ENCODE measurements at regions not wholly inside any gene's neighbourhood (a gene's known extent, or its start where the extent isn't known, plus 50 kb on each side); places are given as distances from the start of the nearest gene placed in this dataset.
"Not testable (repeated sequence)": the region's sequence is repeated elsewhere in the genome, so short reads cannot be mapped to it uniquely, and the experiment has no call there.

- DNase-seq (ENCODE audit: low spot score) = not testable (repeated sequence)
Measured at GRCh38 chr13:111501596-111502535, 181.4 kb downstream of the TEX29 start.

DNA sequence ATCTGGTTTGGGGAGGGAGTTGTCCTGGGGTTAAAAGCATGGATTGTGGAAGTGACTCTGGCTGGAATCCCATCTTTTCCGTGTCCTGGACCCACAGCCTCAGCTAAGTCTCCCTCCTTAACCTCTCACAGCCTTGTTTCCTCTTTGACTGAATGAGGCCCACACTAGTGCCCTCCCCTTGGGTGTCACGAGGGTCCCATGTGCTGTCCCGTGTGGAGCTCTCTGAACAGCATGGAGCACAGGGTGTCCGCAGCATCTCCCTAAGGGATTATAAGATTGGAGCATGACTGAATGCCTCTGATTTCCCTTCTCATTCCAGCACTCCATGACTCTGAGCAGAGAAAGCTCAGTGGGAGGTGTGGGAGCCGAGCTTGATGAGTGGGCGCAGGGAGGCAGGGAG lies 182.5 kb downstream of the TEX29 start:
- no peak for DNase-seq (ENCODE audit: low spot score)

GRCh38 chr13:111503376-111503775 lies 182.9 kb downstream of the TEX29 start:
- DNase-seq (ENCODE audit: low spot score) = no peak

GRCh38 chr13:111503905-111504695 lies 183.7 kb downstream of the TEX29 start:
- no peak for DNase-seq (ENCODE audit: low spot score)

DNA sequence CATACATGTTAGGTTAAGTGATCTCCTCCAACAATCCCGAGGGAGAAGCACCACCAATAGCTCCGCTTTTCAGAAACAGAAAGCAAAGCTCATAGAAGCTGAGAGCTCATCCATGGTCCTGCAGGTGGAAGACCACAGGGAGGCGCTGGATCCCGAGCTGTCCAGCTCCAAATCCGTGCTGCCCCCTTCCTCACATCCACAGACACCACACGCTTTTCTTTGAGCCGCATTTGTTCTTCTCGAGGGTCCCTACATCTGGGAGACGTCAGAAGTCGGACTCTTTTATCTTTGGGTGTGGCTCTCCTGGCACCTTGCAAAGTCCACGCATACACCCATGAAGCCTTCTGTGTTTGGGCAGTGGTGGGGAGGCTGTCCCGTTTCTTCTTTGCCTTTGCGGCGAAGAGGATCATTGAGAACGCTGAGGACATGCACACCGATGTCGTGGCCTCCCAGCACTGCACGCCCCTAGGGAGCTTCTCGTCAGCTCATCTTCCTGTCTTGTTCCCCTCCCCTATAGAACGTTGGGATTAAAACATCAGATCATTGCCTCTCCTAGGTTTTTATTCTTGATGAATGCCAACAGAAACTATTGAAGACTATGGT lies 184.8 kb downstream of the TEX29 start:
- no peak for DNase-seq (ENCODE audit: low spot score)

- DNase-seq (ENCODE audit: low spot score) = no peak
Measured at GRCh38 chr13:111506125-111506524, 185.7 kb downstream of the TEX29 start.

GRCh38 chr13:111506621-111507020 lies 186.2 kb downstream of the TEX29 start:
- no peak for DNase-seq (ENCODE audit: low spot score)

GRCh38 chr13:111508164-111508870 lies 187.9 kb downstream of the TEX29 start:
- DNase-seq (ENCODE audit: low spot score) = no peak

DNA sequence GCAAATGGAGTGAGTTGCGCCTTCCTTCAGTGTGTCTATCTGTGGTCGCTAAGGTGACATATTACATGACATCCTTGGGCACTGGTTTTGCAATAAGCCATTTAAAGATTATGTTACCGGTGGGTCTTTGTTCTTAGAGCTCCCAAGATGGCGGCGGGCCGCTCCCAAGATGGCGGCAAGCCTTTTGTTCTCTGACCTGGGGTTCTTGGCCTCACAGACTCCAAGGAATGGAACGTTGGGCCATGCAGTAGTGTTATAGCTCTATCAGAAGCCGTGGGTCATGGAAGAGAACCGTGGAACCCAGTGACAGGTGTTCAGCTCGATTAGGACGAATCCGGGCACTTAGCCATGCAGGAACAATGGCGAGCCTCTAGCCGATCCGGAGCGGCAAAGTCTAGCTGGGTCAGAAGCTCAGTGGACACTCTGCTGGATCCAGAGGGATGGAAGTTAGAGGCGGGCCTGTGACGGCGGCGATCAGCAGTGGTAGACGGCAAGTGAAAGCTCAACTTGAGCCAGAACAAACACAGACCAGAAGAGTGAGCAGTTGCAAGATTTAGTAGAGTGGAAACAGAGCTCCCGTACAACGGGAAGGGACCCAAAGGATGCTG lies 188.6 kb downstream of the TEX29 start:
- DNase-seq (ENCODE audit: low spot score) = no peak

DNA sequence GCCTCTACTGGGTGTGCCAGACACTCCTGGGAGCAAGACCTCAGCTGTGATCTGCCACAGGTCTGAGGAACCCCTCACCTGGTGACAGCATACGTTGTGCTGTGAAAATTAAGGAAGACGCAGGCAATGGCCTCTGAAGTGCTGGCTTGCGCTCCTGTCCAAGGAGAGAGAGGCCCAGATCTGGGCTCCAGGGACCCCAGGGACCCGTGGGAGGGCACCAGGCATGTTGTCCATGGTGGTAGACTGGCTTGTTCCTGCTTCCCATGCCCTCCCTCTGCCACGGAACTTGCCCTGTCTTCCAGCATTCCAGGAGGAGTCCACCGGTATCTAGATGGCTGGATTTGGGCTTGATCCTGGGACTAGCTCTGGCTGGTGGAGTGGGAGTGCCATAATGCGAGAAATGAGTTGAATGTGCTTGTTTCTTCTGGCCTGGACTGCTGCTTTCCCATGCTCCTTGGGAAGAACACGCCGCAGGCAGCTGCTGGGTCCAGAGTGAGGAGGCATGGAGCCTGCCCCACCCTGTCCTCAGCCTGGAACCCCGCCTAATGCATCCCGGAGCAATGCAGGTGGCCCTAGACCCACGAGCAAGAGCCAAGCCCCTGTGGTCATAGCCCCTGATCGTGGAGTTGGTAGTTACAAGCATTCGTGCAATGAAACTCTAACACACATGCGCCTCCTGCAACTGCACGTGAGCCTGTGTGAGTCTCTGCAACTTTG lies 190.2 kb downstream of the TEX29 start:
- no peak for DNase-seq (ENCODE audit: low spot score)

DNA sequence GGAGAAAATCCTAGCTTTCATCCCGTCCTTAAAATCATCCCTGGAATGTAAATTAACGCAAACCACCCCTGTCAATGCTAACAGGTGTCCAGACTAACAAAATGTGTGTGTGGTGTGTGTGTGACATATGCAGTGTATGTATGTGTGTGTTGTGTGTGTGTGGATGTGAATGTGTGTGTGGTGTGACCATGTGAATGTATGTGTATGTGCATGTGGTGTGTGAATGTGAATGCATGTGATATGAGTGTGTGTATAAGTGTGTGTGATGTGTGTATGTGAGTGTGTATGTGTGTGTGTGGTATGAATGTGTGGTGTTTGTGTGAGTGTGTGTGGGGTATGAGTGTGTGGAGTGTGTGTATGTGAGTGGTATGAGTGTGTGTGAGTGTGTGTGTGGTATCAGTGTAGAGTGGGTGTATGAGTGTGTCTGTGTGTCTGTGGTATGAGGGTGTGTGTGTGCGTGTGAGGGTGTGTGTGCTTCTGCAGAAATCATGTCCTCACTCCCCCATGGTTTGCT lies 190.8 kb downstream of the TEX29 start:
- no peak for DNase-seq (ENCODE audit: low spot score)

DNA sequence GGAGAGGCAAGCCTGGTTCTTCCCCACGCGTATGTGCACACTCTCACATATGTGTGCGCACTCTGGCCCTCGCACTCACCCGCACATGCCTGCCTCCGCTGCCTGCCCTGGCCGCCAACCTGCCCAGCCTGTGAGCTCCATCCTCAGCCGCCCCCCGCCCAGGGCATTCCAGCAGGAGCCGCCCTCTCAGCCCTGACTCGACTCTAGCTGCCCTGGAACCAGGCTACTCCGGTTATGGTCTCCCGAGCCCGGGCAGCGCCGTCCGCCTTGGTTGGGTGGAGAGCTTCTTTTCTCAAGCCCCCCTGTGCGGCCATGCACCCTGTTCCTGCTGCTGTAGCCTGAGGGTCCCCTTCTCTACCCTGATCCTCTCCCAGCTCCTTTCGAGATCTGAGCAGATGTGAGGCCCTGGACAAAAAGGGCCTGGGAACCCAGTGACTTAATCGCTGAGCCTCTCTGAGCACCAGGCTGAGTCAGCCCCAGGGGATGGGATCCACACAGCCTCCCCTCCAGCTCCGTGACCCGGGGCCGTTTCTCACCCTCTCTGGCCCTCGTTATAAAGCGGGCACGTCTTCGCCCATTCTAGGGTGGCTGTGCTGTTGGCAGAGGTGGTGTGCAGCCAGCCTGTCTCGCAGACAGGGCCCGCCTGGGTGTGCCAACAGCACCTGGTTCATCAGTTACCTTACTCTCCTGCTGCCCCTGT lies 191.5 kb downstream of the TEX29 start:
- DNase-seq (ENCODE audit: low spot score) = no peak

- DNase-seq (ENCODE audit: low spot score) = no peak
Measured at GRCh38 chr13:111512707-111513106, 192.3 kb downstream of the TEX29 start.

DNA sequence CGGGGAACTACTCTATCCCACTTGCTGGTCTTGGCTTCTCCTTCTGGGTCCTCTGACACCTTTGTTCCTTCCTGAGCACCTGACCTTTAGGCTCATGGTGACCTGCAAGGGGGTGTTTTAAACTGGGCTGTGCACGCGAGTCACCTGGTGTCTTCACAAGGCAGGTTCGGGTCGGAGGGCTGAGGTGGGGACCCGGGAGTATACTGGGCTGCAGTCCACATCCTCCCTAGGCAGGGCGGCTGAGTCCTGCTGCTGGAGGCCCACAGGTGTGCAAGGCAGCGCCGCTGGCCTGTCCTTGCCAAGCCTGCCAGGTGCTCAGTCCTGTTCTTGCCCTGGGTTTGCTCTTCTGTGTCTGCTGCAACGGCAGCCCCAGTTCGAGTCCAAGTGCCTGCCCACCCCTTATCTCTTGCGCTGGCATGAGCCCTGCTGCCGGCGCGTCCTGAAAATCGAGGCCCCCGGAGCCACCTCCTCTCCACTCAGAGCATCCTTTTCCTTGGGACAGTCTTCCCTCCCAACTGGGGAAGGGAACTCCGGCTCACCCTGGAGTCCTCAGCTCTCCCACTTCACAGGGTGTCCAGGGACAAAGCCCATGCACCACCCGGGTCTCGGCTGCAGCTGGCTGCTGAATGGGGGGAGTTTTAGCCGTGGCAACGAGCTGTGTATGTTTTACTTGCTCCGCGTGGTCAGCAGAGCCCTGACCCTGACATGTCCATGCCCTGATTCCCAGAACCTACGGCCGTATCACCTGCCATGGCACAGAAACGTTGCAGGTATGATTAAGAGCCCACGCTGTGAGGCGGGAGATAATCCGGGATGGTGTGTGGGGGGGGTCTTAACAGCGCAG lies 193.5 kb downstream of the TEX29 start:
- DNase-seq (ENCODE audit: low spot score) = no peak

DNA sequence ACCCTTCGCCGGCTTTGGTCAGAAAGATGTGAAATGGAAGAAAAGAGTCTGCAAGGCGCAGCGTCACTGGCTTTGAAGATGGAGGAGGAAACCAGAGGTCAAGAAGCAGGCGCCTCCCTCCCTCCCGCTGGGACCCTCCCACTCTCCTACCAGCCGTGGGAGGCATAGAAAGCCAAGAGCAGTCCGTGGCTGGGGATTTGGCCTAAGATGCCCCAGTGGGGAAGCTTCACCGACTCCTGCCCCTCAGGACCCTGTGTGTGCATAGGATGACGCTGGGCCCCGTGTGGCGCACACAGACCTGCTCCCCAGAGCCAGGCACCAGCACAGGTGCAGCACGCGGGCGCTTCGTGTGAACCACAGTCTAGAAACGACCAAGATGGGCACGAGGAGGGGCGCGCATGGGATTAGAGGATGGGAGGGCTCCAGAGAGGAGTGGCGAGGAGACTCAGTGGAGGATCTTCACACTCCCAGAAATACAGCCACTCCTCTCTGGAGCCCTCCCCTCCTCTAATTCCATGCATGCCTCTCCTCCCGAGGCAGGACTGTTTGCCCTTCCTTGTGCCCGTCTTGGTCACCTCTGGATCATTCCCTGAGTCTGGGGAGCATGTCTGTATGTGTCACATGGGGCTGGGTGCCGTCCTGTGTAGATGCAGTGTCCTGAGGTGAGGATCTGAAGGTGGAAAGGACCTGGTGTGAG lies 194.3 kb downstream of the TEX29 start:
- no peak for DNase-seq (ENCODE audit: low spot score)

- no peak for DNase-seq (ENCODE audit: low spot score)
Measured at GRCh38 chr13:111515307-111515617, 194.8 kb downstream of the TEX29 start.

- DNase-seq (ENCODE audit: low spot score) = no peak
Measured at GRCh38 chr13:111515635-111516034, 195.2 kb downstream of the TEX29 start.

Data from RKO (cell line).